Hematopoietic multipotent progenitor cell treated with erythropoietin and hydrocortisone succinate and interleukin-3 and kit ligand, for 6 days (in vitro differentiated cells): ENCODE measurements at regions not wholly inside any gene's neighbourhood (a gene's known extent, or its start where the extent isn't known, plus 50 kb on each side); places are given as distances from the start of the nearest gene placed in this dataset.

Experiments used
- DNase-seq: peaks from one replicate; pipeline ENCODE4 v3.0.0-alpha.2; 2015

GRCh38 chr14:94682061-94682516 lies 69.9 kb downstream of the SERPINA3 start:
- DNase-seq, result no peak

- peak; percentile 48 for DNase-seq
Measured at GRCh38 chr14:94681300-94682060, 69.3 kb downstream of the SERPINA3 start.

DNA sequence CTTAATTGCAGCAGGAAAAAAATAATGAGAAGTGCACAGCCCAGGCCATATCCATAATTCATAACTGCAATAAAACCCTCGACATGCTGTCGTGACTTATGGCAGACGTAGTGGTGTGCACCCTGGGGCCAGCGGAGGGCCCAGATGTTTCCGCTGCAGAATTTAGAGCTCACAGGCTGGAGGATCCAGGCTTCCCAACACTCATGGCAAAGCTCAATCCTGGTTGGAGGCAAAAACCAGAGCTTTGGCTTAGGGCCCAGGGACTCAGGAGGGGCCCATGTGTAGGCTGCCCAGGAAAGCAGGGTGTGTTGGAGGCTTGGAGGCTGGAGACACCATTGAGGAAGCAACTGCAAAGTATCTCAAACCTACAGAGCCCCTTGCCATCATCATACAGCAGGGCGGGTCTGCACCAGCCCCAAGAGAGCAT lies 68.7 kb downstream of the SERPINA3 start:
- no peak for DNase-seq

DNA sequence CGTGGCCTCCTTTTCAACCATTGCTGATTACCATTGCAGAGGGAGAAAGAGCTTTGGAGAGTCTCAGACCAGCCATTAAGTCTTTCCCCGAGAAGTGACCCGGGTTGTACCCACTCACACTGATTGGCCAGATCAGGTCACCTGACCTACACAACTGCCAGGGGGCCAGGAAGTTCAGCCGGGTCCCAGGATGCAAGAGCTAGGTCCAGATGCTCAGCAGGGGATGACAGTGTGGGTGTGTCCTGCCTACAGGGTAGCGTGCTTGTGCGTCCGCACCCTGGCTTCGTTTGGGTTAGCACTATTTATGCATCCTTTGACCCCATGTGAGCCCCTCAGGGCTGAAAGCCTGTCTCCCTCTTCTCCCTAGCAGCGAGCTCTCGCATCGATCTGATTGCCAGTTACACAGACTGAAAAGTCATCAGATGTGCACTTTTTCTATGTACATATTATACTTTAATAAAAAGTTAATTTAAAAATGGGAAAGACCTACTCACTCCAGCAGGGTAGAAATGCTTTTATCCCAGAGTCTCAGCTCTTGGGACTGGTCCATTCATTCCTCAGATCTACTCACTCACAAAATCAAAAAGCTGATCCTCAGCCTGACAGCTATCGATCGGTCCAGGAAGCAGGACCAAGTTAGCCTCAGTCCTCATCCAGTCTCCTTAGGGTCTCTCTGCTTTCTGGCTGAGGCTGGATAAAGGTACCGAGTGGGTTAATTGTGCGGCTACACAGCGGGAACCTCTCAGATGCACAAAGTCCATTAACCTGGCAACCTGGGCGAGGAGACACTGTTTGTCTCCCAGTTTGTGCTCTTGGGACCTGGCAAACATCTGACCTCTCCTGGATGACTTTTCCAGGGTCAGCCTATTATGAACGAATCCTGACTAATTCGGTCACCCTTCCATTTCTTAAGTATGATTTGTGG lies 68.0 kb downstream of the SERPINA3 start:
- no peak for DNase-seq

DNA sequence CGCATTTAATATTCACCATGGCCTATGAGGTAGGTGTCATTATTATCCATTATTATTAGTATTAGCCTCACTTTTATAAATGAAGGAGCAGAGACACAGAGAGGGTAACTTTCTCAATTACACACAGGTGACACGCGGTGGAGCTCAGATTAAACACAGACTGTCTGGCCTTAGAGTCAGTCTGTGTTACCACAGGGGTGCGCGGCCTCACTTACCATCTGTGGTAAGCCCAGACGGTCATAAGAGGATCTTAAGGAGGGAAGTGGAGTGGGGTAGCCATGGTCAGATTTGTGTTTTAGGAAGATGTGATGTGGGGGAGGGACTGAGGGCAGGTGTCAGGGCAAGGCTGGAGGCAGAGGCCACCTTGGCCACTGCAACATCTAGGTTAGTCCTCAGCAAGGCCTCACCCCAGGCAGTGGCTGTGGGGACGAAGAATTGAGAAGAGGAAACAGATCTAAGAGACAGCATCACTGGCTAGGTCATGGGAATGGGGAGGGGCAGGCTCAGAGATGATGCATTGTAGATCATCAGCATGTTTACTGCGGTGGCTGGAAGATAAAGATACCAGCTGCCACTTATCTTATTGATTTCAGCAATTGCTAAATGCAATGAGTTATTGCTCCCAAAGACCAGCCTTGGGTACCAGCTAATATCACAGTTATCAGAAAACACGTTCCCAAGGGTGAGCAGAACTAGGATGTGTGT lies 67.1 kb downstream of the SERPINA3 start:
- no peak for DNase-seq

DNA sequence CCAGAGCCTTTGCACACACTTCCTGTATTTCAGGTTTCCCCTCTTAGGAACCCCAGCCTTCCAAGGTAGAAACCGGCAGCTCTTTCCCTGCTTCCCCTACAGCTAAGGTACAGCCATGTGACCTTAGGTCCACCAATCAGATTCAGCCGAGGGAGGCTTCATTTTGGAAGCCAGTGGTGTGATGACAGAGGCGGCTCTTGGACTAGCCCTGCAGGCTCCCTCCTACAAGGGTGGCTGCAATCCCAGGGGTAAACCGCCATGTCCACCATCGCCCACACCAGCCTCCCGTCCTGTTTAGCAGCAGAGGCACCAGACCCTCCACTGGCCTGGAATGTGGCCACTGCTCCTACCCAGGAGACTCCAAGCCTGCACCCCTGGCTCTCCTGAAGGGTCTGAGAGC lies 65.6 kb downstream of the SERPINA3 start:
- DNase-seq, result no peak

- DNase-seq, result no peak
Measured at GRCh38 chr14:94677213-94677612, 65.0 kb downstream of the SERPINA3 start.

DNA sequence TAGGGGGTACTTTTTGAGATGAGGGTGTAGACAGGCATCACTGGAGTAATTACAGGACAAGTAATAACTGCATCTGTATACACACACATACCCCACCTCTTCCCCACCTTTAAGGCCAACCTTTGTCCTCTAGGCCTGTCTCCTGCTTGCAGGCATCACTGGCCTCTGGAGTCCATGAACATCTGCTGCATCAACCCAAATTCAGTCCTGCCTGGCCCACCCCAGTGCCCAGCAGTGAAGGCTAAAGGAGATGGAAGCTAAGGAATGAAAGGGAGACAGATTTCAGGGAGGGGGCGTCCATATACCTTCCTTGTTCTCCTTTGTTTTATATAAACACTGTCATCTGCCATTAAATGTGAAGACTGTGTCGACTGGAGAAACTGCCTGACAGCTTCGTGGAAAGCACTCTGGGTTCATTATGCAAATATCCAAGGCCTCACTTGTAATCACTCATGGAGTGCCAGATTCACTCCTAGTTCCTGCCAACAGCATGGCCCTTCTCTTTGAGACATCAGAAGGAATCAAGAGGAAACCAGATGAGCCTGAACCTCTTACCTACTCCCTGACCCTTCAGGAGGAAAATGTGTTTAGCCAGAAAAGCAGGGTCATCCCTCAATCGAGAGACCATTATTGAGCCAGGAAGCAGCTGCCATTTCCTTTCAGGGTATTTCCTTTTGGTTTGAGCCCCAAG lies 64.4 kb downstream of the SERPINA3 start:
- DNase-seq, result no peak

- no peak for DNase-seq
Measured at GRCh38 chr14:94675036-94675435, 62.8 kb downstream of the SERPINA3 start.

DNA sequence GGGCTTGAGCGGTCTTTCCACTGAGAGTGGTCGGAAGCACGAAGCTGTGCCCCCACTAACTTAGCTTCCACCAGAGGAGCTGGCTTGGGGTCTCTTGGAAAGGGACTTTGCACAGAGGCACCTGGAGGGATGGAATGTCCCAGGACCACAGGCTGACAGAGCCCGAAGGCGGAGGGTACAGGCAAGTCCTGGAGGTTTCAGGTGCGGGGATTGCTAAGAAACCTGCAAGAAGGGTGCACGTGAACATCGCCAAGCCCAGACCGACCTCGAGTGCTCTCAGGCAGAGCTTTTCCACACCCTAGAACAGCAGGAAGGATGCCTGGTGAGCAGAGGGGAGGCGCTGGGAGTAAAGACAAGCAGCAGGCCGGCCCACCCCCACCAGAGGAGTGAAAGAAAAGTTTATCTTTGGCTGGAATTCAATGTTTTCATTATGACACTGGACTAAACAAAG lies 61.6 kb downstream of the SERPINA3 start:
- no peak for DNase-seq
